ENCODE measurements at regions not wholly inside any gene's neighbourhood (a gene's known extent, or its start where the extent isn't known, plus 50 kb on each side); places are given as distances from the start of the nearest gene placed in this dataset.

GRCh38 chr17:72280881-72281280, 160.1 kb downstream of the SOX9 start:
- no peak for DNase-seq (ENCODE audit: low spot score)
- H3K27me3 Mint-ChIP-seq, result no peaks in the 10 kb centered on the region
- H3K4me3 Mint-ChIP-seq, result no peak overlapping the region
- H3K27ac Mint-ChIP-seq, result no peak overlapping the region
- H3K9me3 Mint-ChIP-seq, result peaks cover 7% of the 10 kb centered on the region
- no peaks in the 10 kb centered on the region for H3K4me1 Mint-ChIP-seq (ENCODE audit: low read depth in 2 of 2)
- ATAC-seq, result no peak
- no peaks in the 10 kb centered on the region for H3K36me3 Mint-ChIP-seq

- no peak for ATAC-seq
- Mint-ChIP-seq H3K4me1 (ENCODE audit: low read depth in 2 of 2) (no peaks in the 10 kb centered on the region), H3K9me3 (peaks cover 7% of the 10 kb centered on the region), H3K27ac (no peak overlapping the region), H3K4me3 (no peak overlapping the region), H3K36me3 (no peaks in the 10 kb centered on the region), H3K27me3 (no peaks in the 10 kb centered on the region)
- DNase-seq (ENCODE audit: low spot score), result no peak
These were observed 161.7 kb downstream of the SOX9 start for GRCh38 chr17:72282439-72283029.

- peaks cover 7% of the 10 kb centered on the region for H3K9me3 Mint-ChIP-seq
- ATAC-seq (no peak), DNase-seq (ENCODE audit: low spot score) (no peak)
- H3K36me3 Mint-ChIP-seq, result no peaks in the 10 kb centered on the region
- no peaks in the 10 kb centered on the region for H3K4me1 Mint-ChIP-seq (ENCODE audit: low read depth in 2 of 2)
- no peaks in the 10 kb centered on the region for H3K27me3 Mint-ChIP-seq
- H3K4me3 Mint-ChIP-seq, result no peak overlapping the region
- H3K27ac Mint-ChIP-seq, result no peak overlapping the region
These were observed 164.0 kb downstream of the SOX9 start for GRCh38 chr17:72284806-72285205.

DNA sequence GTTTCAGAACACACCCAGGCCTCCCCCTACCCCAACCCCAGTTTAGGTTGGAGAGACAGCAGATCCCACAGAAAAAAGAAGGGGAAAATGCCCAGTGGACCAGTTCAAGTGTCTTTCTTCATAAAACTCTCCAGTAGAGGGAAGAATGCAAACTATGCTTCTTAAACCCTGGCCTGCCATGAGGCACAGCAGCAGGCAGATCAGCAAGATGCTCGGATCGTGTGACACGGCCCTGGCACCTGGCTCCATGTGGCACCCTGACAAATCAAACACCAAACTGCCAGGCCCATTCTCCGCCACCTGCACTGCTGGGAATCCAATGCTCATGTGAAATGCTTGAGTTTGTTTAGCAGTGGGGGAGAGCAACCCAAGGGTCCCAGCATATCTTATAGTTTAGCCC, 166.8 kb downstream of the SOX9 start:
- Mint-ChIP-seq H3K9me3 (no peaks in the 10 kb centered on the region), H3K4me3 (no peak overlapping the region), H3K27ac (no peak overlapping the region), H3K27me3 (no peaks in the 10 kb centered on the region), H3K4me1 (ENCODE audit: low read depth in 2 of 2) (no peaks in the 10 kb centered on the region), H3K36me3 (no peaks in the 10 kb centered on the region)
- DNase-seq (ENCODE audit: low spot score) (no peak), ATAC-seq (no peak)

- H3K27me3 Mint-ChIP-seq, result peaks cover 0 to 2% of the 10 kb centered on the region in 2 donors
- no peak overlapping the region for H3K27ac Mint-ChIP-seq
- no peaks in the 10 kb centered on the region for H3K36me3 Mint-ChIP-seq
- no peak for ATAC-seq
- no peak overlapping the region for H3K4me3 Mint-ChIP-seq
- DNase-seq (ENCODE audit: low spot score), result no peak
- peaks cover 3% of the 10 kb centered on the region for H3K9me3 Mint-ChIP-seq
- no peaks in the 10 kb centered on the region for H3K4me1 Mint-ChIP-seq (ENCODE audit: low read depth in 2 of 2)
These were observed 173.7 kb downstream of the SOX9 start for GRCh38 chr17:72294487-72294893.

- DNase-seq (ENCODE audit: low spot score) (no peak), ATAC-seq (no peak)
- no peaks in the 10 kb centered on the region for H3K4me1 Mint-ChIP-seq (ENCODE audit: low read depth in 2 of 2)
- peaks cover 0 to 2% of the 10 kb centered on the region in 2 donors for H3K27me3 Mint-ChIP-seq
- no peaks in the 10 kb centered on the region for H3K36me3 Mint-ChIP-seq
- H3K9me3 Mint-ChIP-seq, result peaks cover 3% of the 10 kb centered on the region
- no peak overlapping the region for H3K4me3 Mint-ChIP-seq
- no peak overlapping the region for H3K27ac Mint-ChIP-seq
These were observed 175.1 kb downstream of the SOX9 start for GRCh38 chr17:72295916-72296315.

DNA sequence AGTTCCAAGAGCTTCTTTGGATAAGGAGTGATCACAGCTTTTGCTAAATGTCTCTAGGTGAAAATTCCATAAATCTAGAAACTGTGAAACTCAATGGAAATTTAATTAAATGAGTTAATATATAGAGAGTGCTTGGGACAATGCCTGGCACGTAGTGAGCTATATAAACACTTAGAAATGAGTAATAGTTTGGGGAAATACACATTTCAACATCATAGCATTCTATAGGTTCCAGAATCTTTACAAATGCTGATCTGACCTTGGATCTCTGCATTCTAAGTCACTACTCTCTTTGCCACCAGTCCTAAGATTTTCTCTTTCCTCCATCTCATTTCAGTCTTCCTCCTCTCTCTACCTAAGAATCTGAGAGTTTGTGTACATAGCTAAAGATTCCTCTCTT, 175.6 kb downstream of the SOX9 start:
- Mint-ChIP-seq H3K27me3 (peaks cover 0 to 2% of the 10 kb centered on the region in 2 donors), H3K4me1 (ENCODE audit: low read depth in 2 of 2) (no peaks in the 10 kb centered on the region), H3K4me3 (no peak overlapping the region), H3K36me3 (no peaks in the 10 kb centered on the region), H3K9me3 (peaks cover 3% of the 10 kb centered on the region), H3K27ac (no peak overlapping the region)
- no peak for ATAC-seq
- DNase-seq (ENCODE audit: low spot score), result no peak

DNA sequence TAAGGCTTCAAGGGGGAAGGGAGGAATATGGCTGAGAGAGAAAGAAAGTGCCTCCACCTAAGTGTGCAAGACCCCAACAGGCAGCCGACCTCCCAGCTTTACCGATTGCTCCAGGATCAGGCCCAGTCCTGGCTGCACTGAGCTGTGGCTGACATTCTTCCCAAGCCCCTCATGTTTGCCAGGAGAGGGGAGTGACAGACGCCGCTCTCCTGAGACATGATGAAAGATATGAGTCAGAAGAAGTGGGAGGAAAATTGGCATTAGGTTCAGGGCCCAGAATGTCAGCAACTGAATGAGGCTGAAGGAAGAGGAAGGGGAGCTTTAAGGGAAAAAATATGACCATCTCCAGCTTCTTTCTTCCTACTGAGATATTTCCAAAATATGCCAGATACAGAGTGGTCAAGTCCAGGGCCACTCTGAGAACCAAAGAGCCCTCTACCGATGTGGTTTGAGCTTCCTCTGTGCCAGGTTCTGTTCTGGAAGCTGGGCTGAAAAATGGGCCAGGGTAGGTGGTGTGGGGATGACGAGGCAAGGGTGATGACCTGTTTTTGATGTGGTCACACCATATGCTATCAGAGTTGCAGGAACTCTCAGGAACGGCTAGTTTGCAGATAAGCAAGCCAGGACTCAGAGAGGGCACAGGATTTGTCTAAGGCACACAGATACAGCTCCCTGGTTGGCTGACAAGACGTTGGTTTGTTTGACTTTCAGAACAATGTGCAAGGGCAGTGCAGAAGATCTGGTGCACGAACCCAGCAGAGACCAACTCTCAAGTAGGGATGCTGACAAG, 176.7 kb downstream of the SOX9 start:
- Mint-ChIP-seq H3K27ac (no peak overlapping the region), H3K9me3 (peaks cover 3% of the 10 kb centered on the region), H3K27me3 (peaks cover 0 to 2% of the 10 kb centered on the region in 2 donors)

GRCh38 chr17:72299100-72299499, 178.3 kb downstream of the SOX9 start:
- Mint-ChIP-seq H3K27ac (no peak overlapping the region), H3K4me1 (ENCODE audit: low read depth in 2 of 2) (no peaks in the 10 kb centered on the region), H3K36me3 (no peaks in the 10 kb centered on the region), H3K27me3 (peaks cover 0 to 2% of the 10 kb centered on the region in 2 donors), H3K9me3 (peaks cover 3% of the 10 kb centered on the region), H3K4me3 (no peak overlapping the region)
- DNase-seq (ENCODE audit: low spot score) (no peak), ATAC-seq (no peak)

More for the DNA sequence above, 176.7 kb downstream of the SOX9 start:
- DNase-seq (ENCODE audit: low spot score) (no peak), ATAC-seq (no peak)
- H3K4me3 Mint-ChIP-seq, result no peak overlapping the region
- H3K36me3 Mint-ChIP-seq, result no peaks in the 10 kb centered on the region
- H3K4me1 Mint-ChIP-seq (ENCODE audit: low read depth in 2 of 2), result no peaks in the 10 kb centered on the region

- Mint-ChIP-seq H3K9me3 (peaks cover 3% of the 10 kb centered on the region), H3K4me1 (ENCODE audit: low read depth in 2 of 2) (no peaks in the 10 kb centered on the region), H3K27me3 (peaks cover 0 to 2% of the 10 kb centered on the region in 2 donors), H3K36me3 (no peaks in the 10 kb centered on the region), H3K4me3 (no peak overlapping the region), H3K27ac (no peak overlapping the region)
- DNase-seq (ENCODE audit: low spot score), result no peak
- ATAC-seq, result no peak
These were observed 178.8 kb downstream of the SOX9 start for GRCh38 chr17:72299592-72299991.

DNA sequence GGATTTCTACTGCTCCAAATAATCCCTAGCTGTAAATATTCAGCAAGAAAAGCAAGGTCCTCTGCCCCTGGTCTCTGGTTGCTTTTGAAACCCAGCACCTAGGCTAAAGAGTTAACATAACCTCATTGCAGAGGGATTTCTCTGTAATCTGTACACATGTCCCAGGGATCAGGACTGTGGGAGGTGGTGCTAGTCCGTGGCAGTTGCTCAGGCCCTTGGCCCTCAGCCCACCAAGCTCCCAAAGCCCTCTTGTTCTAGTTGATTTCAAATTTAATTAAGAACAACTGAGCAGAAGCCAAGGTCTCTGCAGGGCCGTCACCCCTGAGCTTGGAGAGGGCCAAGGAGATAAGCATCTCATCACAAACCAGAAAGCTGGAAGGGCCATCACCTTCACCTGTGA, 181.1 kb downstream of the SOX9 start:
- Mint-ChIP-seq H3K9me3 (no peaks in the 10 kb centered on the region), H3K27ac (no peak overlapping the region), H3K27me3 (no peaks in the 10 kb centered on the region), H3K36me3 (no peaks in the 10 kb centered on the region), H3K4me1 (ENCODE audit: low read depth in 2 of 2) (no peaks in the 10 kb centered on the region), H3K4me3 (no peak overlapping the region)
- DNase-seq (ENCODE audit: low spot score), result no peak
- ATAC-seq, result no peak

DNA sequence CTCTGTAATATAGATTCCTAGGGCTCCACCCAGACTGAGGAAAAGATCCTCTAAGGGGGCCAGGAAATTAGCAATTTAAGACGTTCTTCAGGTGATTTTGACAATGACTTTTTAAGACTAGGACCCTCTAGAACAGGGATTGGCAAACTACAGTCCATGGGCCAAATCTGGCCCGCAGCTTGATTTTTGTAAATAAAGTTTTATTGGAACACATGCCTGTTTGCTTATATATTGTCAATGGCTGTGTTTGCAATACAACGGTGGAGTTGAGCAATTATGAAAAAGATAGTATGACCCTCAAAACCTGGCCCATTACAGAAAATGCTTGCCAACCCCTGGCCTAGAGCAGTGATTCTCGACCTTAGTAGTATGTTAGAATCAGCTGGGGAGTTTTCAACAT, 181.9 kb downstream of the SOX9 start:
- Mint-ChIP-seq H3K4me3 (no peak overlapping the region), H3K4me1 (ENCODE audit: low read depth in 2 of 2) (no peaks in the 10 kb centered on the region), H3K27ac (no peak overlapping the region), H3K27me3 (no peaks in the 10 kb centered on the region), H3K9me3 (no peaks in the 10 kb centered on the region), H3K36me3 (no peaks in the 10 kb centered on the region)
- ATAC-seq (no peak), DNase-seq (ENCODE audit: low spot score) (no peak)

DNA sequence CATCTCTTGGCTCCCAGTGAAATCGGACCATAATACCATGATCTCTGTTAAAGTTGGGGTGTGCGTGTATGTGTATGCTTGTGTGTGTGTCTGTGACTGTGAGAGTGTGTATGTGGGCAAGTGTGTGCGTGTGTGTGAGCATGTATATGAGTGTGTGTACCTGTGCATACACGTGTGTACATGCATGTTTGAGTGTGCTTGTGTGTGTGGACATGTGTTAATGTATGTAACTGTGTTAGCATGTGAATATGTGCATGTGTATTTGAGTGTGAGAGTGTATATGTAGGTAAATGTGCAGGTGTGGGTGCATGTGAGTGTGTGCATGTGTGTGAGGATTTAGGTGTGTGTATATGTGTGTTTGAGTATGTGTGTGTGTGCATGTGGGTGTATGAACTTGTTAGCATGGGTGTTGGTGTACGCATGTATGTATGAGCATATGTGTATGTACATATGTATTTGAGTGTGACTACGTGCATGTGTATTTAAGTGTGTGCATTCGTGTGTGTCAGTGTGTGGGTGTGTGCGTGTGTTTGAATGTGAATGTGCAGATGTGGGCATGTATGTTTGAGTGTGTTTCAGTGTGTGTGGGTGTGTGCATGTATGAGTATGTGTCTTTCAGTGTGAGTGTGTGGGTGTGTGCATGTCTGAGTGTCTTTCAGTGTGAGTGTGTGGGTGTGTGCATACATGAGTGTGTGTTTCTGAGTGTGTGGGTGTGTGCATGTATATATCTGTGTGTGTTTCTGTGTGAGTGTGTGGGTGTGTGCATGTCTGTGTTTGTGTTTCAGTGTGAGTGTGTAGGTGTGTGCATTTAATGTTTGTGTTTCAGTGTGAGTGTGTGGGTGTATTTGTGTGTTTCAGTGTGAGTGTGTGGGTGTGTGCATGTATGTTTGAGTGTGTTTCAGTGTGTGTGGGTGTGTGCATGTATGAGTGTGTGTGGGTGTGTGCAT, 183.2 kb downstream of the SOX9 start:
- DNase-seq (ENCODE audit: low spot score) (no peak), ATAC-seq (no peak)
- Mint-ChIP-seq H3K36me3 (no peaks in the 10 kb centered on the region), H3K27me3 (no peaks in the 10 kb centered on the region), H3K4me1 (ENCODE audit: low read depth in 2 of 2) (no peaks in the 10 kb centered on the region), H3K4me3 (no peak overlapping the region), H3K9me3 (no peaks in the 10 kb centered on the region), H3K27ac (no peak overlapping the region)

- Mint-ChIP-seq H3K27ac (no peak overlapping the region), H3K36me3 (no peaks in the 10 kb centered on the region), H3K4me1 (ENCODE audit: low read depth in 2 of 2) (no peaks in the 10 kb centered on the region), H3K27me3 (no peaks in the 10 kb centered on the region), H3K4me3 (no peak overlapping the region), H3K9me3 (no peaks in the 10 kb centered on the region)
- ATAC-seq (no peak), DNase-seq (ENCODE audit: low spot score) (no peak)
These were observed 184.0 kb downstream of the SOX9 start for GRCh38 chr17:72304859-72305258.
